ENCODE measurements at regions not wholly inside any gene's neighbourhood (a gene's known extent, or its start where the extent isn't known, plus 50 kb on each side); places are given as distances from the start of the nearest gene placed in this dataset.

DNA sequence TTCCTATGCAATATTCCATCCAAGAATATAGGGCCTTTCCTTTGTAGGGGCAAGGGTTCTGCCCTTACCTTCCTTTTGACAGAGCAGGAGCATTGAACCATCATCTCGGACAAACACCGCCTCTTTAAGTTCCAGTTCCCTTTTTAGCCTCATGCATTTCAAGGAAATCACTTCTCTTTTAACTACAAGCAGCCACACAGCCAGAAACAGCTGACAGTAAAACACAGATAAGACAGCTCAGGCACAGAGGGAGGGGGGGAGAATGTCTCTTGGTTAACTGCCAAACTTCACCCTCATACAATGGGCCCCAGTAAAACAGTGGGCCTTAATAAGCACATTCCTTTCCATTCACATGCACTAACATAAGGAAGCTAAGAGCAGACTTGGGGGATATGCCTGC is 648.3 kb downstream of the GABRG1 start:
- TF ChIP-seq POLR2AphosphoS5 (IDR thresholded peaks at IDR 0.05; ENCODE audit: borderline replicate concordance, low read depth, low read length) (no peak), EZH2 (IDR thresholded peaks at IDR 0.05) (no peak), FOXP2 (optimal IDR thresholded peaks at IDR 0.05; ENCODE audit: control extremely low read depth, extremely low read length, insufficient read depth) (no peak)
